ENCODE measurements at regions not wholly inside any gene's neighbourhood (a gene's known extent, or its start where the extent isn't known, plus 50 kb on each side); places are given as distances from the start of the nearest gene placed in this dataset.

- TF ChIP-seq CTCF (IDR thresholded peaks at IDR 0.05) (no peak), POLR2A (IDR thresholded peaks at IDR 0.05) (no peak)
- H3K4me1 ChIP-seq, result no peaks in the 10 kb centered on the region
- no peaks in the 10 kb centered on the region for H3K27me3 ChIP-seq
- H3K27ac ChIP-seq, result no peak overlapping the region
- DNase-seq, result no peak
- WGBS, 2 donors, result 50 to 87% methylated on average over 1 of the region's 1 CpG
- H3K36me3 ChIP-seq, result no peaks in the 10 kb centered on the region
- no peak overlapping the region for H3K4me3 ChIP-seq
- no peaks in the 10 kb centered on the region for H3K9me3 ChIP-seq
- intact Hi-C loops (cut with DNase I), result no loop called here
Measured at GRCh38 chr2:221807706-221808105, 235.6 kb upstream of the EPHA4 start.

GRCh38 chr2:221802089-221802488, 230.0 kb upstream of the EPHA4 start:
- no peak for DNase-seq
- Histone ChIP-seq H3K27me3 (no peaks in the 10 kb centered on the region), H3K4me3 (no peak overlapping the region), H3K4me1 (no peaks in the 10 kb centered on the region), H3K27ac (no peak overlapping the region), H3K36me3 (no peaks in the 10 kb centered on the region), H3K9me3 (no peaks in the 10 kb centered on the region)
- intact Hi-C loops (cut with DNase I), result no loop called here
- 76 to 80% methylated on average over 1 of the region's 1 CpG for WGBS, 2 donors
- TF ChIP-seq POLR2A (IDR thresholded peaks at IDR 0.05) (no peak), CTCF (IDR thresholded peaks at IDR 0.05) (no peak)

- no peak for TF ChIP-seq POLR2A (IDR thresholded peaks at IDR 0.05)
- TF ChIP-seq CTCF (IDR thresholded peaks at IDR 0.05), result no peak
- Histone ChIP-seq H3K27me3 (peaks cover 0 to 6% (median 0%) of the 10 kb centered on the region in 4 donors), H3K36me3 (no peaks in the 10 kb centered on the region), H3K4me1 (no peaks in the 10 kb centered on the region), H3K9me3 (no peaks in the 10 kb centered on the region), H3K27ac (no peak overlapping the region), H3K4me3 (no peak overlapping the region)
- no peak for DNase-seq
- 19 to 27% methylated on average over 7 of the region's 7 CpGs for WGBS, 2 donors
- intact Hi-C loops (cut with DNase I), result no loop called here
Measured at GRCh38 chr2:221792971-221793521, 220.9 kb upstream of the EPHA4 start.

- Histone ChIP-seq H3K27me3 (peaks cover 0 to 6% (median 0%) of the 10 kb centered on the region in 4 donors), H3K9me3 (no peaks in the 10 kb centered on the region), H3K4me3 (no peak overlapping the region), H3K27ac (no peak overlapping the region), H3K36me3 (no peaks in the 10 kb centered on the region), H3K4me1 (no peaks in the 10 kb centered on the region)
- TF ChIP-seq CTCF (IDR thresholded peaks at IDR 0.05) (no peak), POLR2A (IDR thresholded peaks at IDR 0.05) (no peak)
- no peak for DNase-seq
- WGBS, 2 donors, result 89 to 91% methylated on average over 2 of the region's 2 CpGs
- intact Hi-C loops (cut with DNase I), result no loop called here
Measured at GRCh38 chr2:221791844-221792243, 219.7 kb upstream of the EPHA4 start.

DNA sequence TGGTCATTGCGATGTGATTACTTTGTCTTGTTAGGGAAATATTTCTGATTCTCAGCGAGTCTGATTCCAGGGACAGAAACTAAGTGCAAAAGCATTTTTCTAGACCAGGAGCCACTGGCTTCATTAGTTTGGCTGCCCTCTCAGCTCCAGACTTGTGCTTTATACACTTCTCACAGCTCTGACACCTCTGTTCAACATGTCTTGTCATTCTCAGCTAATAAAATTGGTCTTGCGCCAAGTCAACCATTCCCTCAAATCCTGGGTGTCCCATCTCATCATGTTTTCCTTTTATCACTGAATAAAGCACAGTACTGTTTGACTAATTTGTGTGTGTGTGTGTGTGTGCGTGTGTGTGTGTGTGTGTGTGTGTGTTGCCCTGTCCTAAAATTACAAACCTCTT, 215.5 kb upstream of the EPHA4 start:
- H3K36me3 ChIP-seq, result no peaks in the 10 kb centered on the region
- H3K4me3 ChIP-seq, result no peak overlapping the region
- WGBS, 2 donors, result 58 to 61% methylated on average over 4 of the region's 4 CpGs
- no peaks in the 10 kb centered on the region for H3K9me3 ChIP-seq
- no peak for TF ChIP-seq POLR2A (IDR thresholded peaks at IDR 0.05)
- TF ChIP-seq CTCF (IDR thresholded peaks at IDR 0.05), result no peak
- H3K27ac ChIP-seq, result peak overlapping the region in 1 of 4 donors; percentile 0
- no peak for DNase-seq
- H3K4me1 ChIP-seq, result no peaks in the 10 kb centered on the region
- no peaks in the 10 kb centered on the region for H3K27me3 ChIP-seq
- intact Hi-C loops (cut with DNase I), result no loop called here
